Smooth muscle cell (in vitro differentiated cells): ENCODE measurements at regions not wholly inside any gene's neighbourhood (a gene's known extent, or its start where the extent isn't known, plus 50 kb on each side); places are given as distances from the start of the nearest gene placed in this dataset.

ENCODE experiments used
- DNase-seq: peaks from one replicate; lab custom pipeline; 2025; ENCODE audit not compliant: unreplicated experiment; lab: John Stamatoyannopoulos, UW
- H2AFZ ChIP-seq: fragments of 200-600 bp; sonication (generic); 2 replicates; pipeline ENCODE4 v1.6.0; 2016; ENCODE audit warnings: antibody characterized with exemption, low read depth, mild to moderate bottlenecking
- H3F3A ChIP-seq: fragments of 200-600 bp; sonication (generic); 2 replicates; pipeline ENCODE4 v1.6.0; 2017; ENCODE audit warnings: antibody characterized with exemption, low read depth
- H3K27ac ChIP-seq: fragments of 200-600 bp; sonication (generic); 2 replicates; pipeline ENCODE4 v1.5.1; 2016; ENCODE audit warnings: low read depth, mild to moderate bottlenecking
- H3K27me3 ChIP-seq: fragments of 200-600 bp; sonication (generic); 2 replicates; pipeline ENCODE4 v1.6.1; 2016; ENCODE audit warnings: low read depth, mild to moderate bottlenecking
- H3K36me3 ChIP-seq: fragments of 200-600 bp; sonication (generic); 2 replicates; pipeline ENCODE4 v1.5.1; 2016; ENCODE audit warnings: low read depth
- H3K4me1 ChIP-seq: fragments of 200-600 bp; sonication (generic); 2 replicates; pipeline ENCODE4 v1.5.1; 2016; ENCODE audit warnings: low read depth
- H3K4me2 ChIP-seq: fragments of 200-600 bp; sonication (generic); 2 replicates; pipeline ENCODE4 v1.6.0; 2016; ENCODE audit warnings: mild to moderate bottlenecking
- H3K4me3 ChIP-seq: fragments of 200-600 bp; sonication (generic); 2 replicates; pipeline ENCODE4 v1.5.1; 2016; ENCODE audit warnings: mild to moderate bottlenecking
- H3K79me2 ChIP-seq: fragments of 200-600 bp; sonication (generic); 2 replicates; pipeline ENCODE4 v1.6.0; 2016; ENCODE audit warnings: low read depth, mild to moderate bottlenecking
- H3K9ac ChIP-seq: fragments of 200-600 bp; sonication (generic); 2 replicates; pipeline ENCODE4 v1.6.0; 2016; ENCODE audit warnings: low read depth
- H3K9me3 ChIP-seq: fragments of 200-600 bp; sonication (generic); replicated peaks from 2 replicates; pipeline ENCODE4 v1.5.1; 2016; ENCODE audit warnings: low read depth
- H4K20me1 ChIP-seq: fragments of 200-600 bp; sonication (generic); 2 replicates; pipeline ENCODE4 v1.6.0; 2016; ENCODE audit warnings: low read depth
- WGBS: methylation state at CpG from one replicate; pipeline ENCODE4 v1.1.7; 2016; ENCODE audit warnings: low lambda C conversion rate; 5-methylcytosine and 5-hydroxymethylcytosine counted together
- TF ChIP-seq, protein P1 (sequence below): fragments of 200-600 bp; sonication (generic); IDR thresholded peaks from 2 replicates; pipeline ENCODE4 v1.5.1; 2017; ENCODE audit warnings: borderline replicate concordance, mild to moderate bottlenecking, antibody characterized with exemption; ENCODE audit not compliant: insufficient read depth, poor library complexity, severe bottlenecking

DNA sequence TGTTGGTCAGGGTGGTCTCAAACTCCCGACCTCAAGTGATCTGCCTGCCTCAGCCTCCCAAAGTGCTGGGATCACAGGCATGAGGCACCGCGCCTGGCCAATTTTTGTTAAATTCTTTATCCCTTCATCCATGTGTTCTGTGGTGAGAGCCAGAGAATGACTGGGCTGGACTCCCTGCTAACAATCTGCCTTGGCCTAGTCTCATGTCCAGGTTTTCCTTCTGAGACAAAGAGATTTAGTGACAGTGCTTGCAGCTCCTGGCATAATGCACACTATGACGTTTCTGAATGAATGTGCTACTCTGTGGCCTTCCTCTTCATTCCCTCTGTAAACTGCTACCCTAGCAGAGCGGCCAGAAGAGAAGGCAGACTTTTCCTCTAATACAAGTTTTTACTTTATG lies 79.3 kb downstream of the FOXD1 start:
- Histone ChIP-seq H2AFZ (no peak overlapping the region), H3K4me2 (no peak overlapping the region), H4K20me1 (no peaks in the 10 kb centered on the region), H3K9ac (no peak overlapping the region), H3K9me3 (no peaks in the 10 kb centered on the region), H3K4me1 (peaks cover 22% of the 10 kb centered on the region), H3K79me2 (no peaks in the 10 kb centered on the region), H3K36me3 (no peaks in the 10 kb centered on the region), H3K27me3 (no peaks in the 10 kb centered on the region), H3F3A (peaks cover 29% of the 10 kb centered on the region), H3K27ac (peak overlapping the region; percentile 98), H3K4me3 (no peak overlapping the region)
- DNase-seq = no peak
- WGBS = 89% methylated on average over 5 of the region's 5 CpGs
- TF ChIP-seq, protein P1, sequence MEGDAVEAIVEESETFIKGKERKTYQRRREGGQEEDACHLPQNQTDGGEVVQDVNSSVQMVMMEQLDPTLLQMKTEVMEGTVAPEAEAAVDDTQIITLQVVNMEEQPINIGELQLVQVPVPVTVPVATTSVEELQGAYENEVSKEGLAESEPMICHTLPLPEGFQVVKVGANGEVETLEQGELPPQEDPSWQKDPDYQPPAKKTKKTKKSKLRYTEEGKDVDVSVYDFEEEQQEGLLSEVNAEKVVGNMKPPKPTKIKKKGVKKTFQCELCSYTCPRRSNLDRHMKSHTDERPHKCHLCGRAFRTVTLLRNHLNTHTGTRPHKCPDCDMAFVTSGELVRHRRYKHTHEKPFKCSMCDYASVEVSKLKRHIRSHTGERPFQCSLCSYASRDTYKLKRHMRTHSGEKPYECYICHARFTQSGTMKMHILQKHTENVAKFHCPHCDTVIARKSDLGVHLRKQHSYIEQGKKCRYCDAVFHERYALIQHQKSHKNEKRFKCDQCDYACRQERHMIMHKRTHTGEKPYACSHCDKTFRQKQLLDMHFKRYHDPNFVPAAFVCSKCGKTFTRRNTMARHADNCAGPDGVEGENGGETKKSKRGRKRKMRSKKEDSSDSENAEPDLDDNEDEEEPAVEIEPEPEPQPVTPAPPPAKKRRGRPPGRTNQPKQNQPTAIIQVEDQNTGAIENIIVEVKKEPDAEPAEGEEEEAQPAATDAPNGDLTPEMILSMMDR = no peak

DNA sequence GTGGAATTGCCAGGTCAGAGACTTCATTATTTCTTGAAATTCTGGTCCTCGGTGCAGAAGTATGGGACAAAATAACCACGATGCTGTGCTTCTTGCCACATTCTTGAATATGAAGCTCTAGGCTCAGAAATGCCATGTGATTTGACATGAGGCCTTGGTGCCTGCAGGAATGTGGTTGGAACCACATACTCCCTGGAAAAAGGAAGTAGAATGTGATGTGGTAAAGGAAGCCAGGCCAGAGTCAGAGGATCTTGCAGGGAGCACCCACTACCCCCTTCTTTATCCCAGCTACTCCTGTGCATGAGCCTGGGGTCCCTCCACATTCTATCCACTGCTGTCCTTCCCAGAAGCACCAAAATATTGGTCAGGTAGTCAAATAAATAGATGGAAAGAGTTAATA lies 80.9 kb downstream of the FOXD1 start:
- no peaks in the 10 kb centered on the region for H3K36me3 ChIP-seq
- H3K27ac ChIP-seq = no peak overlapping the region
- H3K9ac ChIP-seq = no peak overlapping the region
- no peaks in the 10 kb centered on the region for H4K20me1 ChIP-seq
- TF ChIP-seq, protein P1 = no peak
- H3K9me3 ChIP-seq = no peaks in the 10 kb centered on the region
- no peaks in the 10 kb centered on the region for H3K79me2 ChIP-seq
- 62% methylated on average over 2 of the region's 2 CpGs for WGBS
- H3K4me3 ChIP-seq = no peak overlapping the region
- H3K4me1 ChIP-seq = peaks cover 23% of the 10 kb centered on the region
- H3F3A ChIP-seq = peaks cover 22% of the 10 kb centered on the region
- no peak for DNase-seq
- no peaks in the 10 kb centered on the region for H3K27me3 ChIP-seq
- H3K4me2 ChIP-seq = no peak overlapping the region
- H2AFZ ChIP-seq = no peak overlapping the region

DNA sequence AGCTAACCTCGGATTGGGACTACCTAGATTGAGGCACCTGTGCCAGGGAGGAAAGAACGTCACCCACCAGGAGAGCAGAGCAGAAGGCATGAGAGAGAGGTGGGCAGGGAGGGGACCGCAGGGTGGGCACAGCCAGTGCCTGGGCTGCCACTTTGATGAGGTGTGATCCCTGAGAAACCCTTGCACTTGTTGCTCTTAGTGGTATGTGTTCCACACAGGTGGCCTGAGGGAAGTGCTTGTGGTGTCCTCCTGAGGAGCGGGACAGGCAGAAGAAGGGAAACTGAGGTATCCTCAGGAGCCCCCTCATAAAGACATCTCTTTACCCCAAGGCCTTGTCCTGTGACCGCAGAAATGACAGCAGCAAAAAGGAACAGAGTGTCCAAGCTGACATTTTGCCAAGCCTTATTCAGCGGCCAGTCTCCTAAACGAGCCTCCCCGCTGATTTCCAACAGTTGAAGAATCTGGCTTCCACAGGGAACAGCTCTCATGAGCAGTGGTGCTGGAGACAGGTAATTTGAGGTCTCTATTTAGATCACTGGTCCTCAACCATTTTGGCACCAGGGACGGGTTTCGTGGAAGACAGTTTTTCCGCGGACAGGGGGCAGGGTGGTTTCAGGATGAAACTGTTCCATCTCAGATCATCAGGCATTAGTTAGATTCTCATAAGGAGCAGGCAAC lies 82.4 kb downstream of the FOXD1 start:
- Histone ChIP-seq H3K27me3 (no peaks in the 10 kb centered on the region), H3K4me3 (no peak overlapping the region), H3F3A (peaks cover 12% of the 10 kb centered on the region), H2AFZ (no peak overlapping the region), H3K4me1 (peaks cover 16% of the 10 kb centered on the region), H3K4me2 (peak overlapping the region; percentile 47), H4K20me1 (no peaks in the 10 kb centered on the region), H3K27ac (no peak overlapping the region), H3K36me3 (no peaks in the 10 kb centered on the region), H3K9ac (no peak overlapping the region), H3K79me2 (no peaks in the 10 kb centered on the region), H3K9me3 (no peaks in the 10 kb centered on the region)
- 93% methylated on average over 12 of the region's 12 CpGs for WGBS
- TF ChIP-seq, protein P1 = no peak
- no peak for DNase-seq

DNA sequence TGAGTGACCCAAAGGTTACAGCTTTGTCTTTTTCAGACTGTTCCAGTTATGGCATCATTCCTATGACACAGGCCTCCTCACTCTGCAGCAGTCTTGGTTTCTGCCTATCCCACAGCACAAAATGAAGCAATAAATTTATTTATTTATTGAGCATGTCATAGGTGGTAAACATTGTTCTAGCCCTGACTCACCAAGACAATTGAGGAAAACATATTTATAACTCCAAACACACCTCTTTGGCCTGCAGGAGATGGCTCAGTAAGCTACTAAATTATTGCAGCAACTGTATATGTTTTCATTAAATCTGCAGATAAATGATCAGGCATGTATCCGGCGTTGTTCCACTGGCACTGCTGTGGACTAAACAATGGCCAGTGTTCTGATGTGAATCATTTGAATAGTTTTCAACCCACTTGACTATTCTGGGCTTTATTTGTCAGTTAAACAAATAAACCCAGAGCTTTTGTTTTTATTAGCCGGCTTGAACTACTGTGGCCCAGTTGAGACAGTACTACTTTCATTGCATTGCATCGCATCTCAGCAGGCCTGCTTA lies 83.2 kb downstream of the FOXD1 start:
- no peak for DNase-seq
- no peaks in the 10 kb centered on the region for H4K20me1 ChIP-seq
- TF ChIP-seq, protein P1 = no peak
- H3K9ac ChIP-seq = no peak overlapping the region
- H3K4me2 ChIP-seq = peak overlapping the region; percentile 47
- no peaks in the 10 kb centered on the region for H3K27me3 ChIP-seq
- no peak overlapping the region for H3K4me3 ChIP-seq
- H2AFZ ChIP-seq = no peak overlapping the region
- H3K79me2 ChIP-seq = no peaks in the 10 kb centered on the region
- no peaks in the 10 kb centered on the region for H3K36me3 ChIP-seq
- peaks cover 9% of the 10 kb centered on the region for H3F3A ChIP-seq
- H3K9me3 ChIP-seq = no peaks in the 10 kb centered on the region
- WGBS = 23% methylated on average over 4 of the region's 4 CpGs
- peak overlapping the region; percentile 38 for H3K27ac ChIP-seq
- H3K4me1 ChIP-seq = peaks cover 14% of the 10 kb centered on the region
